GM19463 (cell line): ENCODE measurements at regions not wholly inside any gene's neighbourhood (a gene's known extent, or its start where the extent isn't known, plus 50 kb on each side); places are given as distances from the start of the nearest gene placed in this dataset.
A peak's percentile ranks its signal among the peaks of the same experiment; 100 is the strongest.
"Not testable (repeated sequence)": the region's sequence is repeated elsewhere in the genome, so short reads cannot be mapped to it uniquely, and the experiment has no call there.

Experiments
- ATAC-seq: cut with Tn5 transposase; IDR thresholded peaks from one replicate; pipeline ENCODE4 v1.9.1; 2021; ENCODE audit warnings: mild to moderate bottlenecking, moderate library complexity; ENCODE audit not compliant: unreplicated experiment

GRCh38 chr2:138298900-138299299 lies 202.7 kb upstream of the SPOPL start:
- peak; percentile 65 for ATAC-seq

GRCh38 chr2:138306626-138307025 lies 194.9 kb upstream of the SPOPL start:
- no peak for ATAC-seq

GRCh38 chr2:138307099-138307498 lies 194.5 kb upstream of the SPOPL start:
- ATAC-seq, result no peak

- ATAC-seq, result no peak
Observed at GRCh38 chr2:138309760-138310159, 191.8 kb upstream of the SPOPL start.

GRCh38 chr2:138312061-138312460 lies 189.5 kb upstream of the SPOPL start:
- ATAC-seq, result no peak

- not testable (repeated sequence) for ATAC-seq
Observed at GRCh38 chr2:138315619-138316018, 186.0 kb upstream of the SPOPL start.

- no peak for ATAC-seq
Observed at GRCh38 chr2:138319616-138320015, 182.0 kb upstream of the SPOPL start.

- no peak for ATAC-seq
Observed at GRCh38 chr2:138321458-138321857, 180.1 kb upstream of the SPOPL start.

GRCh38 chr2:138323382-138324067 lies 178.0 kb upstream of the SPOPL start:
- ATAC-seq, result peak; percentile 49

GRCh38 chr2:138324068-138324771 lies 177.3 kb upstream of the SPOPL start:
- no peak for ATAC-seq

- no peak for ATAC-seq
Observed at GRCh38 chr2:138327967-138328366, 173.6 kb upstream of the SPOPL start.

- ATAC-seq, result no peak
Observed at GRCh38 chr2:138329162-138329561, 172.4 kb upstream of the SPOPL start.

- no peak for ATAC-seq
Observed at GRCh38 chr2:138329591-138329990, 172.0 kb upstream of the SPOPL start.

GRCh38 chr2:138333121-138333520 lies 168.4 kb upstream of the SPOPL start:
- no peak for ATAC-seq

GRCh38 chr2:138333677-138334076 lies 167.9 kb upstream of the SPOPL start:
- no peak for ATAC-seq

GRCh38 chr2:138334323-138334722 lies 167.2 kb upstream of the SPOPL start:
- ATAC-seq, result no peak

- no peak for ATAC-seq
Observed at GRCh38 chr2:138335036-138335435, 166.5 kb upstream of the SPOPL start.

GRCh38 chr2:138336146-138336545 lies 165.4 kb upstream of the SPOPL start:
- no peak for ATAC-seq

GRCh38 chr2:138355244-138355643 lies 146.3 kb upstream of the SPOPL start:
- ATAC-seq, result no peak

- no peak for ATAC-seq
Observed at GRCh38 chr2:138356178-138356577, 145.4 kb upstream of the SPOPL start.

- ATAC-seq, result peak; percentile 88
Observed at GRCh38 chr2:138359532-138359931, 142.0 kb upstream of the SPOPL start.

GRCh38 chr2:138364554-138365162 lies 136.9 kb upstream of the SPOPL start:
- no peak for ATAC-seq
